OCI-LY3 (cell line): ENCODE measurements at regions not wholly inside any gene's neighbourhood (a gene's known extent, or its start where the extent isn't known, plus 50 kb on each side); places are given as distances from the start of the nearest gene placed in this dataset.

Experiments used
- CTCF ChIP-seq: fragments of 200-600, 300-600 bp; sonication (generic); IDR thresholded peaks from 2 replicates; pipeline ENCODE4 v1.5.1; 2014; ENCODE audit warnings: antibody characterized with exemption, low read length, low read depth
- EZH2phosphoT487 ChIP-seq: fragments of 200-600 bp; shearing (Covaris generic); IDR thresholded peaks from 2 replicates; pipeline ENCODE4 v1.6.1; 2018; ENCODE audit warnings: antibody characterized with exemption, mixed run types, low read depth

- TF ChIP-seq CTCF (no peak), EZH2phosphoT487 (no peak)
Observed at GRCh38 chr2:6024229-6024628, 332.0 kb downstream of the SOX11 start.
